HEK293 (cell line): ENCODE measurements at regions not wholly inside any gene's neighbourhood (a gene's known extent, or its start where the extent isn't known, plus 50 kb on each side); places are given as distances from the start of the nearest gene placed in this dataset.

ENCODE experiments used
- TF ChIP-seq, protein P1 (sequence below): fragments of 450-650 bp; formaldehyde crosslinking; IDR thresholded peaks from 2 replicates; pipeline ENCODE4 v1.5.1; 2016; ENCODE audit warnings: missing biosample characterization, missing genetic modification characterization
- TF ChIP-seq, protein P2 (sequence below): IDR thresholded peaks from 2 replicates; pipeline ENCODE4 v1.6.1; 2011; ENCODE audit warnings: mild to moderate bottlenecking, low read depth, low read length, borderline replicate concordance

DNA sequence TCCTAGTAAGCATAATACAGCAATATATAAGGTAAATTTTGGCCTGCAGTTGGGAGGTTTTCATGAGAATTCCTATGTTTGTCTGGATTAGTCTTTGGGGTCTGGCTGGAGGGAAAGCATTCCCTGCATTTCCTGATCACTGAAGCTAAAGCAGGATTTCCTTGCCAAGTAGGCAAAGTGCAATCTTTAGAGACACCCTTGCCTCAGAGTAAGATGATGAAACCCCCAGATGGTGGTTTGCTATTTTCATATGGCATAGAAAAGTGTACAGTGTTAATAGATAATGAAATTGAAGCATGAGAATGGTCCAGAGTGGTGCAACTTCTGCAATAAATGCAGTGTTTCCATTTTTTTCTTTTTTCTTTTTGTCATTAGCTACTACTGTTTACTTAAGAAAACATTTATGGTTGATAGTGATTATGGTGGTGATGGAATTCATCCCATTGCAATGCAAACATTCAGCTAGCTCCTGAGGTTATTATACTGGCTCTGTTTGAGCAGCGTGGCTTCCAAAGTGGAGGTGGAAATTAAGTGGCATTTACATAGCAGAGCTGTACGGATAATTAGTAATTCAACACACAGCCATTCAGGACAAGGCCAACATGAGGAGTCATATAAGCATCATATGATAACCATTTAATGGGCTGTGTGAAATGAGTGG, 276.3 kb downstream of the DUSP6 start:
- TF ChIP-seq, protein P1, sequence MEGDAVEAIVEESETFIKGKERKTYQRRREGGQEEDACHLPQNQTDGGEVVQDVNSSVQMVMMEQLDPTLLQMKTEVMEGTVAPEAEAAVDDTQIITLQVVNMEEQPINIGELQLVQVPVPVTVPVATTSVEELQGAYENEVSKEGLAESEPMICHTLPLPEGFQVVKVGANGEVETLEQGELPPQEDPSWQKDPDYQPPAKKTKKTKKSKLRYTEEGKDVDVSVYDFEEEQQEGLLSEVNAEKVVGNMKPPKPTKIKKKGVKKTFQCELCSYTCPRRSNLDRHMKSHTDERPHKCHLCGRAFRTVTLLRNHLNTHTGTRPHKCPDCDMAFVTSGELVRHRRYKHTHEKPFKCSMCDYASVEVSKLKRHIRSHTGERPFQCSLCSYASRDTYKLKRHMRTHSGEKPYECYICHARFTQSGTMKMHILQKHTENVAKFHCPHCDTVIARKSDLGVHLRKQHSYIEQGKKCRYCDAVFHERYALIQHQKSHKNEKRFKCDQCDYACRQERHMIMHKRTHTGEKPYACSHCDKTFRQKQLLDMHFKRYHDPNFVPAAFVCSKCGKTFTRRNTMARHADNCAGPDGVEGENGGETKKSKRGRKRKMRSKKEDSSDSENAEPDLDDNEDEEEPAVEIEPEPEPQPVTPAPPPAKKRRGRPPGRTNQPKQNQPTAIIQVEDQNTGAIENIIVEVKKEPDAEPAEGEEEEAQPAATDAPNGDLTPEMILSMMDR = no peak
- TF ChIP-seq, protein P2, sequence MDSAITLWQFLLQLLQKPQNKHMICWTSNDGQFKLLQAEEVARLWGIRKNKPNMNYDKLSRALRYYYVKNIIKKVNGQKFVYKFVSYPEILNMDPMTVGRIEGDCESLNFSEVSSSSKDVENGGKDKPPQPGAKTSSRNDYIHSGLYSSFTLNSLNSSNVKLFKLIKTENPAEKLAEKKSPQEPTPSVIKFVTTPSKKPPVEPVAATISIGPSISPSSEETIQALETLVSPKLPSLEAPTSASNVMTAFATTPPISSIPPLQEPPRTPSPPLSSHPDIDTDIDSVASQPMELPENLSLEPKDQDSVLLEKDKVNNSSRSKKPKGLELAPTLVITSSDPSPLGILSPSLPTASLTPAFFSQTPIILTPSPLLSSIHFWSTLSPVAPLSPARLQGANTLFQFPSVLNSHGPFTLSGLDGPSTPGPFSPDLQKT = no peak
